Mammary epithelial cell (primary cell): ENCODE measurements at regions not wholly inside any gene's neighbourhood (a gene's known extent, or its start where the extent isn't known, plus 50 kb on each side); places are given as distances from the start of the nearest gene placed in this dataset.

Source experiments
- EZH2 ChIP-seq: IDR thresholded peaks from 2 replicates; pipeline ENCODE4 v1.6.1; 2012; ENCODE audit warnings: low read length, inconsistent platforms, borderline replicate concordance
- TF ChIP-seq, protein P1 (sequence below), 2 donors: IDR thresholded peaks in 1 of 2; conservative IDR thresholded peaks in 1 of 2; 2 replicates each; pipeline ENCODE4 v1.5.1; 2011 to 2012; ENCODE audit warnings: inconsistent platforms in 2 of 2, low read length in 2 of 2, mild to moderate bottlenecking in 2 of 2, control low read depth in 1 of 2, low read depth in 1 of 2; ENCODE audit not compliant: insufficient read depth in 1 of 2; ENCODE audit errors: extremely low read depth in 1 of 2

DNA sequence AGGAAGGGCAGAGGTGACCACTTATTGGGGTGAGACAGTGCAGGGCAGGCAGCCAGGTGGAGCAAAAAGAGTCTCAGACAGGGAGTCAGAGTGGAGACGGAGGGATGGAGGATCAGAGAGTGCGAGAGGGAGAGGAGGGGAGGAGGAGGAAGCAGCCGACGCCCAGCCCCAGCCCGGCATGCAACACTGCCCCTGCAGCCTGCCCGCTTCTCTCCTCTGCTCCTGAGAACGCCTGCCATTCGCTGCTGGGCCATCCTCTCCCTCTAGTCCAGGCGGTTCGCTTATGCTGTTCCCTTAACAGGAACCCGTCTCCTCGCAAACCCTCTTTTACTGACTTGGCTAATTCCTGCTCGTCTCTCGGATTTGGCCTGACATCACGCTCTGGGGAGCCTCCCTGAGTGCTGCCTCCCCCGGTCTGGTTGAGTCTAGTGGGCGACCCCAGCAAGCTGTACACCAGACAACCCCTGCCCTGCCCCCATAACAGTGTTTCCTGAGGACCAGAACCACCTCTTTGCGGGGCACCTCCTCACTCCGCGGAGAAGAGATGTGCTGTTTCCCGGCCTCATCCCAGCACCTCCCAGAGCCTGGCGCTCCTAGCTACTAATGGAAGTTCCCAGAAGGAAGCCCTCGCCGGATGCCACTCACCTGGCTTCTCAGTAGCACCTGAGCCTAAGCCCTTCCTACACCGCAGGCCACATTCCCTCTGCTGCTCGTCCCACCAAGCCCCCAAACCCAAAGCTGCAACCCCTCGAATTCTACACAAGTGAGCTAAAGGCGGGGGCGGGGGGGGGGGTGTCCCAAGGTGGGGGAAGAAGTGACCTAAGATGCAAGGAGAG lies 61.2 kb upstream of the CCL1 start:
- TF ChIP-seq, protein P1, sequence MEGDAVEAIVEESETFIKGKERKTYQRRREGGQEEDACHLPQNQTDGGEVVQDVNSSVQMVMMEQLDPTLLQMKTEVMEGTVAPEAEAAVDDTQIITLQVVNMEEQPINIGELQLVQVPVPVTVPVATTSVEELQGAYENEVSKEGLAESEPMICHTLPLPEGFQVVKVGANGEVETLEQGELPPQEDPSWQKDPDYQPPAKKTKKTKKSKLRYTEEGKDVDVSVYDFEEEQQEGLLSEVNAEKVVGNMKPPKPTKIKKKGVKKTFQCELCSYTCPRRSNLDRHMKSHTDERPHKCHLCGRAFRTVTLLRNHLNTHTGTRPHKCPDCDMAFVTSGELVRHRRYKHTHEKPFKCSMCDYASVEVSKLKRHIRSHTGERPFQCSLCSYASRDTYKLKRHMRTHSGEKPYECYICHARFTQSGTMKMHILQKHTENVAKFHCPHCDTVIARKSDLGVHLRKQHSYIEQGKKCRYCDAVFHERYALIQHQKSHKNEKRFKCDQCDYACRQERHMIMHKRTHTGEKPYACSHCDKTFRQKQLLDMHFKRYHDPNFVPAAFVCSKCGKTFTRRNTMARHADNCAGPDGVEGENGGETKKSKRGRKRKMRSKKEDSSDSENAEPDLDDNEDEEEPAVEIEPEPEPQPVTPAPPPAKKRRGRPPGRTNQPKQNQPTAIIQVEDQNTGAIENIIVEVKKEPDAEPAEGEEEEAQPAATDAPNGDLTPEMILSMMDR (conservative IDR thresholded peaks at IDR 0.05 in 1 of 2, IDR thresholded peaks at IDR 0.05 in 1 of 2; ENCODE audit: extremely low read depth in 1 of 2, insufficient read depth in 1 of 2, low read depth in 1 of 2, low read length in 2 of 2): no peak
- TF ChIP-seq EZH2: no peak
